GM11168 (cell line): ENCODE measurements at regions not wholly inside any gene's neighbourhood (a gene's known extent, or its start where the extent isn't known, plus 50 kb on each side); places are given as distances from the start of the nearest gene placed in this dataset.
"Not testable (repeated sequence)": the region's sequence is repeated elsewhere in the genome, so short reads cannot be mapped to it uniquely, and the experiment has no call there.

Experiments
- in situ Hi-C: fragments of 300-500 bp; cut with MboI; formaldehyde crosslinking; loops from one replicate; pipeline ENCODE4 v1.12.0; 2022; ENCODE audit warnings: low sequenced_read_pairs; ENCODE audit not compliant: unreplicated experiment

- in situ Hi-C loops: not testable (repeated sequence)
These were observed 247.7 kb upstream of the SLIT2 start for GRCh38 chr4:20003836-20004558.

GRCh38 chr4:19999775-20000414 is 251.8 kb upstream of the SLIT2 start:
- in situ Hi-C loops: no loop called here

- in situ Hi-C loops: no loop called here
These were observed 252.4 kb upstream of the SLIT2 start for GRCh38 chr4:19999276-19999675.

GRCh38 chr4:19993242-19993641 is 258.5 kb upstream of the SLIT2 start:
- in situ Hi-C loops: no loop called here

GRCh38 chr4:19992471-19993093 is 259.1 kb upstream of the SLIT2 start:
- in situ Hi-C loops: no loop called here

GRCh38 chr4:19987746-19988145 is 264.0 kb upstream of the SLIT2 start:
- in situ Hi-C loops: no loop called here

- in situ Hi-C loops: no loop called here
These were observed 268.6 kb upstream of the SLIT2 start for GRCh38 chr4:19983072-19983471.

- in situ Hi-C loops: no loop called here
These were observed 269.1 kb upstream of the SLIT2 start for GRCh38 chr4:19982556-19982955.

GRCh38 chr4:19971829-19972228 is 279.9 kb upstream of the SLIT2 start:
- in situ Hi-C loops: no loop called here

GRCh38 chr4:19969492-19969891 is 282.2 kb upstream of the SLIT2 start:
- in situ Hi-C loops: no loop called here

- in situ Hi-C loops: no loop called here
These were observed 290.6 kb upstream of the SLIT2 start for GRCh38 chr4:19961091-19961490.

GRCh38 chr4:19958848-19959247 is 292.9 kb upstream of the SLIT2 start:
- in situ Hi-C loops: no loop called here

- in situ Hi-C loops: no loop called here
These were observed 304.4 kb upstream of the SLIT2 start for GRCh38 chr4:19947349-19947748.

- in situ Hi-C loops: no loop called here
These were observed 305.7 kb upstream of the SLIT2 start for GRCh38 chr4:19945979-19946380.

- in situ Hi-C loops: no loop called here
These were observed 306.2 kb upstream of the SLIT2 start for GRCh38 chr4:19945501-19945900.

GRCh38 chr4:19944806-19945205 is 306.9 kb upstream of the SLIT2 start:
- in situ Hi-C loops: no loop called here

GRCh38 chr4:19944251-19944650 is 307.5 kb upstream of the SLIT2 start:
- in situ Hi-C loops: no loop called here

GRCh38 chr4:19941434-19941833 is 310.3 kb upstream of the SLIT2 start:
- in situ Hi-C loops: no loop called here

- in situ Hi-C loops: no loop called here
These were observed 310.8 kb upstream of the SLIT2 start for GRCh38 chr4:19940861-19941260.

- in situ Hi-C loops: no loop called here
These were observed 315.2 kb upstream of the SLIT2 start for GRCh38 chr4:19936476-19936875.

- in situ Hi-C loops: no loop called here
These were observed 321.0 kb upstream of the SLIT2 start for GRCh38 chr4:19930742-19931141.

- in situ Hi-C loops: no loop called here
These were observed 324.3 kb upstream of the SLIT2 start for GRCh38 chr4:19927381-19927780.
